ENCODE measurements at regions not wholly inside any gene's neighbourhood (a gene's known extent, or its start where the extent isn't known, plus 50 kb on each side); places are given as distances from the start of the nearest gene placed in this dataset.

- no peak for TF ChIP-seq CTCF (IDR thresholded peaks at IDR 0.05)
- TF ChIP-seq POLR2AphosphoS5 (IDR thresholded peaks at IDR 0.05; ENCODE audit: low read depth, low read length), result no peak
- no peak for TF ChIP-seq REST (IDR thresholded peaks at IDR 0.05; ENCODE audit: insufficient read depth in 1 of 2, low read depth in 2 of 2, low read length in 1 of 2)
- no peak for TF ChIP-seq TCF7L2 (IDR thresholded peaks at IDR 0.05; ENCODE audit: low read depth, low read length)
These were observed 820.7 kb upstream of the FBXO33 start for GRCh38 chr14:40252817-40253447.

Data from Panc1 (cell line).